IMR-90 (cell line): ENCODE measurements at regions not wholly inside any gene's neighbourhood (a gene's known extent, or its start where the extent isn't known, plus 50 kb on each side); places are given as distances from the start of the nearest gene placed in this dataset.

Source experiments
- ATAC-seq: fragments of 200-7000 bp; cut with Tn5 transposase; 2 replicates; pipeline ENCODE4 v1.9.1; 2020; ENCODE audit warnings: low read depth, mild to moderate bottlenecking, moderate library complexity
- BruUV-seq: library from RNA; stranded (reverse); fragments of 400-500 nt; replicated peaks from 2 replicates; lab custom pipeline; 2021; lab: Mats Ljungman, UMichigan
- CTCF ChIA-PET: fragments of 300-600 bp; formaldehyde crosslinking; extraction: SDS; loops from one replicate; lab custom pipeline; 2021; ENCODE audit warnings: antibody characterized with exemption; lab: Yijun Ruan, JAX
- POLR2A ChIA-PET: fragments of 300-600 bp; sonication (Branson Sonifier 250); formaldehyde crosslinking; loops from one replicate; lab custom pipeline; 2022; ENCODE audit warnings: antibody characterized with exemption; ENCODE audit not compliant: unreplicated experiment; lab: Charles Lee
- DNase-seq: peaks from one replicate; pipeline ENCODE4 v3.0.0; 2013
- H2AFZ ChIP-seq: replicated peaks from 2 replicates; pipeline ENCODE3; 2013; ENCODE audit warnings: low read length, mild to moderate bottlenecking; ENCODE audit not compliant: poor library complexity
- H2AK5ac ChIP-seq: 2 replicates; pipeline ENCODE4 v1.6.1; 2013; ENCODE audit warnings: low read depth, low read length, inconsistent platforms
- H2AK9ac ChIP-seq: replicated peaks from 2 replicates; pipeline ENCODE3; 2013; ENCODE audit warnings: mild to moderate bottlenecking, low read depth, low read length, moderate library complexity; ENCODE audit not compliant: poor library complexity
- H2BK120ac ChIP-seq: 2 replicates; pipeline ENCODE4 v1.6.1; 2013; ENCODE audit warnings: low read depth, low read length, inconsistent platforms
- H2BK15ac ChIP-seq: 3 replicates; pipeline ENCODE4 v1.6.1; 2013; ENCODE audit warnings: low read depth, low read length, inconsistent platforms
- H2BK20ac ChIP-seq: 2 replicates; pipeline ENCODE4 v1.6.1; 2013; ENCODE audit warnings: low read depth, mild to moderate bottlenecking, inconsistent platforms, low read length, moderate library complexity
- H2BK5ac ChIP-seq: 2 replicates; pipeline ENCODE4 v1.6.1; 2013; ENCODE audit warnings: mild to moderate bottlenecking, low read depth, low read length, inconsistent platforms; ENCODE audit not compliant: poor library complexity, severe bottlenecking
- H3K14ac ChIP-seq: replicated peaks from 2 replicates; pipeline ENCODE4 v1.6.1; 2013; ENCODE audit warnings: low read depth, low read length, inconsistent platforms
- H3K18ac ChIP-seq: 2 replicates; pipeline ENCODE4 v1.6.1; 2013; ENCODE audit warnings: low read depth, low read length, control low read depth
- H3K23ac ChIP-seq: 2 replicates; pipeline ENCODE4 v1.6.1; 2013; ENCODE audit warnings: low read depth, low read length, inconsistent platforms
- H3K27ac ChIP-seq: 2 replicates; pipeline ENCODE4 v1.5.1; 2013; ENCODE audit warnings: mild to moderate bottlenecking, control low read depth, low read length; ENCODE audit not compliant: insufficient read depth
- H3K27me3 ChIP-seq: 2 replicates; pipeline ENCODE4 v1.6.1; 2013; ENCODE audit warnings: low read length; ENCODE audit not compliant: control insufficient read depth, insufficient read depth
- H3K36me3 ChIP-seq: 2 replicates; pipeline ENCODE4 v1.6.1; 2013; ENCODE audit warnings: low read length, mixed read lengths; ENCODE audit not compliant: control insufficient read depth, insufficient read depth
- H3K4ac ChIP-seq: 2 replicates; pipeline ENCODE4 v1.6.1; 2013; ENCODE audit warnings: low read depth, low read length, inconsistent platforms
- H3K4me1 ChIP-seq: 2 replicates; pipeline ENCODE4 v1.6.1; 2013; ENCODE audit warnings: low read length, mixed read lengths; ENCODE audit not compliant: control insufficient read depth, insufficient read depth
- H3K4me2 ChIP-seq: 2 replicates; pipeline ENCODE4 v1.6.1; 2013; ENCODE audit warnings: low read depth, mild to moderate bottlenecking, control low read depth, low read length, moderate library complexity
- H3K4me3 ChIP-seq: 2 replicates; pipeline ENCODE4 v1.5.1; 2013; ENCODE audit warnings: low read depth, mild to moderate bottlenecking, control low read depth, low read length, moderate library complexity; ENCODE audit not compliant: insufficient read depth
- H3K56ac ChIP-seq: 2 replicates; pipeline ENCODE4 v1.6.1; 2013; ENCODE audit warnings: low read length, inconsistent platforms; ENCODE audit not compliant: insufficient read depth; ENCODE audit errors: extremely low read depth
- H3K79me1 ChIP-seq, 2 experiments: 2 replicates each; pipeline ENCODE4 v1.6.1; 2013; ENCODE audit warnings: low read length in 2 of 2, inconsistent platforms in 1 of 2, low read depth in 1 of 2
- H3K9ac ChIP-seq: 2 replicates; pipeline ENCODE4 v1.6.1; 2013; ENCODE audit warnings: low read depth, low read length, control low read depth
- H3K9me1 ChIP-seq: 2 replicates; pipeline ENCODE4 v1.6.1; 2013; ENCODE audit warnings: low read length, inconsistent platforms; ENCODE audit not compliant: insufficient read depth
- H3K9me3 ChIP-seq: 2 replicates; pipeline ENCODE4 v1.6.1; 2013; ENCODE audit warnings: low read length; ENCODE audit not compliant: control insufficient read depth, insufficient read depth
- H4K20me1 ChIP-seq: 2 replicates; pipeline ENCODE4 v1.6.1; 2013; ENCODE audit warnings: low read length, inconsistent platforms; ENCODE audit not compliant: insufficient read depth
- H4K5ac ChIP-seq: 2 replicates; pipeline ENCODE4 v1.6.1; 2013; ENCODE audit warnings: mild to moderate bottlenecking, low read depth, low read length, control low read depth
- H4K8ac ChIP-seq, 2 experiments: 2 replicates each; pipeline ENCODE4 v1.6.1; 2013; ENCODE audit warnings: low read depth in 2 of 2, low read length in 2 of 2, control low read depth in 1 of 2, inconsistent platforms in 1 of 2
- H4K91ac ChIP-seq: 2 replicates; pipeline ENCODE4 v1.6.1; 2013; ENCODE audit warnings: low read depth, low read length, inconsistent platforms; ENCODE audit not compliant: insufficient read depth
- BHLHE40 ChIP-seq: fragments of 150-350 bp; IDR thresholded peaks from 2 replicates; pipeline ENCODE4 v1.6.1; 2016; ENCODE audit warnings: mild to moderate bottlenecking, low read depth, low read length
- CEBPB ChIP-seq: IDR thresholded peaks from 2 replicates; pipeline ENCODE4 v1.6.1; 2012; ENCODE audit warnings: low read depth, low read length, improper control_type of control experiment
- ELK1 ChIP-seq: fragments of 150-350 bp; IDR thresholded peaks from 2 replicates; pipeline ENCODE4 v1.6.1; 2016; ENCODE audit warnings: low read depth, mild to moderate bottlenecking, low read length, moderate library complexity, borderline replicate concordance
- FOS ChIP-seq: fragments of 150-350 bp; IDR thresholded peaks from 2 replicates; pipeline ENCODE4 v1.6.1; 2016; ENCODE audit warnings: low read depth, low read length
- MAFK ChIP-seq: IDR thresholded peaks from 2 replicates; pipeline ENCODE4 v1.6.1; 2012; ENCODE audit warnings: low read depth, low read length, improper control_type of control experiment
- MXI1 ChIP-seq: IDR thresholded peaks from 2 replicates; pipeline ENCODE4 v1.6.1; 2012; ENCODE audit warnings: low read depth, mild to moderate bottlenecking, low read length, moderate library complexity, borderline replicate concordance
- RAD21 ChIP-seq: IDR thresholded peaks from 2 replicates; pipeline ENCODE4 v1.6.1; 2012; ENCODE audit warnings: low read length, improper control_type of control experiment
- USF2 ChIP-seq: fragments of 150-350 bp; IDR thresholded peaks from 2 replicates; pipeline ENCODE4 v1.6.1; 2017; ENCODE audit warnings: mild to moderate bottlenecking, antibody characterized with exemption, low read length, low read depth
- WGBS, 2 experiments: methylation state at CpG; one replicate each; pipeline versions ENCODE4 v1.1.5 to v1.1.7; 2013; ENCODE audit warnings: missing lambda C conversion rate in 2 of 2; ENCODE audit not compliant: insufficient read length in 1 of 2; ENCODE audit errors: extremely low coverage in 2 of 2; 5-methylcytosine and 5-hydroxymethylcytosine counted together
- dilution Hi-C: fragments of 300-500 bp; cut with HindIII; formaldehyde crosslinking; loops from one replicate; pipeline ENCODE4 v1.14.3; 2018; ENCODE audit warnings: low sequenced_read_pairs; ENCODE audit not compliant: unreplicated experiment
- in situ Hi-C: fragments of 300-500 bp; cut with MboI; formaldehyde crosslinking; loops from 3 replicates; pipeline ENCODE4 v1.14.3; 2019; ENCODE audit warnings: low sequenced_read_pairs, inconsistent platforms, mixed read lengths
- intact Hi-C: fragments of 100-400 bp; cut with micrococcal nuclease; formaldehyde crosslinking; loops from 2 replicates; pipeline ENCODE4 v1.10.0; 2022

- H3K9me1 ChIP-seq = no peaks in the 10 kb centered on the region
- no peak overlapping the region for H3K4me2 ChIP-seq
- no TSS peak for BruUV-seq
- peaks cover 2% of the 10 kb centered on the region; the same call in 1 of the 2 replicates for H3K4me1 ChIP-seq
- H3K4me3 ChIP-seq = no peak overlapping the region
- no peak overlapping the region for H3K27ac ChIP-seq
- no peak overlapping the region for H2BK120ac ChIP-seq
- no peak overlapping the region for H4K5ac ChIP-seq
- H2BK20ac ChIP-seq = no peak overlapping the region
- H2BK5ac ChIP-seq = no peak overlapping the region
- H3K14ac ChIP-seq = no peak overlapping the region
- no CpG with 5 or more reads among the region's 2 CpGs for WGBS, 2 experiments
- ATAC-seq (no peak), DNase-seq (no peak)
- H3K23ac ChIP-seq = no peak overlapping the region
- ChIA-PET POLR2A (no interaction called here), CTCF (no interaction called here)
- in situ Hi-C loops (no loop called here), intact Hi-C loops (no loop called here), dilution Hi-C loops (no loop called here)
- no peaks in the 10 kb centered on the region for H3K79me1 ChIP-seq
- H2AFZ ChIP-seq = no peak overlapping the region
- no peak overlapping the region for H3K9ac ChIP-seq
- no peak overlapping the region for H2AK5ac ChIP-seq
- no peaks in the 10 kb centered on the region for H3K36me3 ChIP-seq
- H2AK9ac ChIP-seq = no peak overlapping the region
- no peak overlapping the region for H2BK15ac ChIP-seq
- no peak overlapping the region for H4K91ac ChIP-seq
- no peak overlapping the region for H3K56ac ChIP-seq
- H3K9me3 ChIP-seq = no peaks in the 10 kb centered on the region
- TF ChIP-seq USF2 = no peak
- no peak for TF ChIP-seq ELK1
- TF ChIP-seq BHLHE40 = no peak
- TF ChIP-seq MXI1 = no peak
- no peak for TF ChIP-seq FOS
- TF ChIP-seq RAD21 = no peak
- TF ChIP-seq CEBPB = no peak
- no peak for TF ChIP-seq MAFK
- peaks cover 39% of the 10 kb centered on the region for H3K27me3 ChIP-seq
- H4K8ac ChIP-seq = no peak overlapping the region
- H3K18ac ChIP-seq = no peak overlapping the region
- no peaks in the 10 kb centered on the region for H4K20me1 ChIP-seq
- no peak overlapping the region for H3K4ac ChIP-seq
Observed at GRCh38 chr5:172535108-172535445, 80.8 kb upstream of the SH3PXD2B start.
